HS-5 (cell line): ENCODE measurements at regions not wholly inside any gene's neighbourhood (a gene's known extent, or its start where the extent isn't known, plus 50 kb on each side); places are given as distances from the start of the nearest gene placed in this dataset.

ENCODE experiments used
- DNase-seq: peaks from one replicate; pipeline ENCODE4 v3.0.0-alpha.2; 2012; ENCODE audit warnings: low read depth

DNA sequence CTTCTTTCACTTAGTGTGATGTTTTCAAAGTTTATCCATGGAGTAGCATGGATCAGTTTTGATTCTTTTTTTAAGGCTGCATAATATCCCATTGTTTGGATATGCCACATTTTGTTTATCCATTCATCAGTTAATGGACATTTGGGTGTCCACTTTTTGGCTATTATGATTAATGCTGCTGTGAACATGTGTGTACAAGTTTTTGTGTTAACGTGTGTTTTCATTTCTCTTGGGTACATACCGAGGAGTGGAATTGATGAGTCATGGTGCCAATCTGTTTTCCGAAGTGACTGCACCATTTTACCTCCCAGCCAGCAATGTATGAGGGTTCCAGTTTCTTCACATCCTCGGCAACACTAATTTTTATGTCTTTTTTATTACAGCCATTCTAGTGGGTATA lies 78.4 kb upstream of the CCDC28A start:
- no peak for DNase-seq

DNA sequence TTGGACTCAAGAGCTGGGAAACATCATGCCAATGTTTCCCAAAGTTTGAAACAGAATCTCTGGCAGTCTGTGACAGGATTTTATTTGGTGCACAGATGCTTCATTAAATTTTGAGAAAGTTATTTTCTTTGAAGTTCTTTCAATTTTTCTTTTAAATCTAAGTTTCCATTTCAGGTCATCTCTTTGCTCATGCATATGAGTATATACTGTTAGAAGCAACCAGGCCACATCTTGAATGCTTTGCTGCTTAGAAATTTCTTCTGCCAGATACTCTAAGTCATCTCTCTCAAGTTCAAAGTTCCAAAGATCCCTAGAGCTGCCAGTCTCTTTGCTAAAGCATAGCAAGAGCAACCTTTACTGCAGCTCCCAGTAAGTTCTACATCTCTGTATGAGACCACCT lies 59.1 kb upstream of the CCDC28A start:
- no peak for DNase-seq

DNA sequence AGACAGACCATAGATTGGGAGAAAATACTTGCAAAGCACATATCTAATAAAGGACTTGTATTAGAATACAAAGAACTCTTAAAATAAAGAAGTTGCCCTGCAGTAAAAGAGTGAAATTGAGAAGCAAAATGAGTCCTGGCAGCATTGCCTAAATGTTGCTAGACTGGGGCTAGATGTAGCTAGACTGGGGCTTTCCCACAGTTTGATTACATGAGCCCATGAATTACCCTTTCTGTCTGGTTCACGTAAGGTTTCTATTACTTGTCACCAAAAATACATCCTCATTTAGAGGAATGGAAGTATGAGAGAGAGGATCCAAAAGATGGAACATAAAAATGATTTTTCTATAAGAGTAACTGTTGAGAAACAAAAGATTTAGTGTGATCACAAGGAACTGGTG lies 57.6 kb upstream of the CCDC28A start:
- no peak for DNase-seq

DNA sequence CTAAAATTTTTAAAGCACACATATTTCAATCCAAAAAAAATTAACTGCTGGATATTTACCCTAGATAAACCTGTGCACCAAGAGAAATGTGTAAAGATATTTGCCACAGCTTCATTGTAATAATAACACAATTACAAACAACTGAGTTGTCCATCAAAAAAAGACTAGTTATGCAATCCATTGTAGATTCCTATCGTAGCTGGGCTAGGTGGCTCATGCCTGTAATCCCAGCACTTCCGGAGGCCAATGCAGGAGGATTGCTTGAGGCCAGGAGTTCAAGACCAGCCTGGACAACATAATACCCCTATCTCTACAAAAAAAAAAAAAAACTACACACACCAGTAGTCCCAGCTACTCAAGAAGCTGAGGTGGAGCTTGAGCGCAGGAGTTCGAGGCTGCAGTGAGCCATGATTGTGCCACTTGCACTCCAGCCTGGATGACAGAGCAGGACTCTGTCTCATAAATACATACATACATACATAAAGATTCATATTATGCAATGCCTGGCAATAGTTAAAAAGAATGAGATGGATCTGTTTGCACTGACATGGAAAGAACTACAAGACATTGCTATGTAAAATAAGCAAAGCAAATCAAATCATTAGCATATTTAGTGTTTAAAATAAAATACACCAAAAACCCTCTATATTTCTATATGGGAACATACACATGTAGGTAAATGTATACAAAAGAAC lies 56.5 kb upstream of the CCDC28A start:
- no peak for DNase-seq

DNA sequence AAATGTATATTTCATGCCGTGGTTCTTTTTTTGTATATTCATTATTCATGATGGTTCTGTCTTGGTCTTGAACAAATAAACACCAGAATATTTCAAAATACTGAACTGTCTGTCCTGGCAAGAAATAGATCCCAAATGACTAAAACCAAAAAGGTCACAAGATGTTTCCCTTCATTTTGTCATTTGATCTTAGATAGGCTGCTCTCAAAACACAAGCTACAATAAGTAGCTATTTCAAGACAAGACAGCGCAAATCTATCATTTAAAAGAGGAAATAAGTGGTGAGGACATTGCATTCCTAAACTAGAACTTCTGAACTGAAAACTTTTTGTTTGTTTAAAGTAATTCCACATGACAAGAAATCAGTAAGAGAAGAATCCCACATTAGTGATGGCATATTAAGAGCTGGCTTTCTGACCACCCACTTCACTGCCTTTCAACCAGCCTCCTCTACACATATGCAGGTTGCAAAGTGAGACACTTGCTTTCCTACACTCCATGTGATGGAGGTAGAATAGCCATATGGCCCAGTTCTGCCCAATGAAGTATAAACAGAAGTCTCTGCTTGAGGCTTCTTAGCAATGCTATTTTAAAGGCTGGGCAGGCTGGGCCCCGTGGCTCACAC lies 54.4 kb upstream of the CCDC28A start:
- no peak for DNase-seq

DNA sequence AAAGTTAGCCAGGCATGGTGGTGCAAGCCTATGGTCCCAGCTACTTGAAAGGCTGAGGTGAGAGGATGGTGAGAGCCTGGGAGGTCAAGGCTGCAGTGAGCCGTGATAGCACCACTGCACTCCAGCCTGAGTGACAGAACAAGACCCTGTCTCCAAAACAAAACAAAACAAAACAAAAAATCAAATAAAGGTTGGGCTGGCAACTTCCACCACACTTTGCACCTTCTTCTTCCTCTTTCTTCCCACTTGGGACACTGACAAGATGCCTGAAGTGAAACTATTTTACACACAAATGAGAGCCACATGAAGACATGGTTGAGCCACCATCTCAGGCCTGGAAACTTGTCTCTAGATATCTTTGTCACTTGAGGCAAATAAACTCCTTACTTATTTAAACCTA lies 53.8 kb upstream of the CCDC28A start:
- no peak for DNase-seq

DNA sequence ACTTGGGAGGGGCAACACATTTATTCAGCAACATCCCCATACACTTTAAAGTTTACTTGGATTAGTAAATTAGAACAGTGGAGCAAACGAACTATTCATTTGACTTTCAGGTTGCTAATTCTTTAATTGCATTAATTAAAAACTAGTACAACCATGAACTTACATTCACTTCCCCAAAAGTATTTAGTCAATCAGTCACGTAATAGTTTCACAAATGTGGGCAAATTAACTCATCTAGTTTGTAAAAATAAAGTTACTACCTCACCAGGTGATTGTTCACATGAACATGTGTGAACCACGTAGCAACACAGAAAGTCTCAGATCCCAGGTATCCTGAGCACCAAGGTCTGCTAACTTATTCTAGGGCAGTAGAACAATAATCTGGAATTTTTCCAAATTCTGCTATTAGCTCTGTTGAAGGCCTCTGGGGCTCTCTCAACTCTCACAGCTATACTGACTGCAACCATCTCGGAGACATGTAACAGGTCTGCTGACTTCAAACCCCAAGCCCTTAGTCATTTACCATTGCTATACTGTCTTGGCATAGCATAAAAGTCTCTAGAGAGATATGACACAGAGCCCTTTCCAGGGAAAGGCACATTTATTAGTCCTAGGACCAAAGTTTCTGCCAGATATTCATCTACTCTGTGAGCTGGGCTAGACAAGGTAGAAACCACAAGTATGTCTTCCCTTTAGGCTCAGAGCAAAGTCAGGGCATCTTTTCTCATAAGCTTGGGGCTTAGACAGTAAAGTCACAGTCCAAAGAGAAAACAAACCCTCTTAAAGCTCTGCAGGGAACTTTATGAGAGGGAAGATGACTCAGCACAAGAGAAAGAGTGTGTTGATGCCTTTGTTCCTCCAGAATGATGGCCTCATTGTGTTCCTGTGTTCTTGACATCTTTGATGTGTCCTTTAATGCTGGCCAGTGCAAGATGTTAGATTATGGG lies 50.9 kb upstream of the CCDC28A start:
- DNase-seq = no peak
